GM12878 (cell line): ENCODE measurements at regions not wholly inside any gene's neighbourhood (a gene's known extent, or its start where the extent isn't known, plus 50 kb on each side); places are given as distances from the start of the nearest gene placed in this dataset.
"Not testable (repeated sequence)": the region's sequence is repeated elsewhere in the genome, so short reads cannot be mapped to it uniquely, and the experiment has no call there.

ENCODE experiments used
- ATAC-seq: fragments of 200-7000 bp; cut with Tn5 transposase; 3 replicates; pipeline ENCODE4 v1.9.1; 2020; ENCODE audit warnings: mild to moderate bottlenecking, moderate library complexity
- BruUV-seq: library from RNA; stranded (reverse); fragments of 400-500 nt; replicated peaks from 2 replicates; lab custom pipeline; 2021; lab: Mats Ljungman, UMichigan
- CTCF ChIA-PET: fragments of 300-600 bp; sonication (Branson Sonifier 250); formaldehyde crosslinking; extraction: SDS; loops from one replicate; lab custom pipeline; 2021; ENCODE audit warnings: inconsistent platforms; lab: Yijun Ruan, JAX
- POLR2A ChIA-PET: fragments of 350-600 bp; formaldehyde crosslinking; extraction: SDS; loops from one replicate; lab custom pipeline; 2021; ENCODE audit warnings: inconsistent platforms; lab: Charles Lee
- RAD21 ChIA-PET: fragments of 300-600 bp; sonication (Branson Sonifier 250); formaldehyde crosslinking; loops from one replicate; lab custom pipeline; 2023; ENCODE audit warnings: antibody characterized with exemption; ENCODE audit not compliant: unreplicated experiment; lab: Charles Lee
- SMC1A ChIA-PET: fragments of 300-600 bp; sonication (Branson Sonifier 250); formaldehyde crosslinking; loops from one replicate; lab custom pipeline; 2023; ENCODE audit not compliant: unreplicated experiment, uncharacterized antibody; lab: Charles Lee
- DNase-seq: peaks from one replicate; pipeline ENCODE4 v3.0.0-alpha.2; 2011; ENCODE audit warnings: low read depth, low spot score
- FAIRE-seq: peaks from 3 replicates; lab custom pipeline; 2011; peaks lifted over from hg19 to GRCh38; lab: Jason Lieb, UNC
- H2AFZ ChIP-seq: 2 replicates; pipeline ENCODE4 v1.6.0; 2011; ENCODE audit warnings: low read depth, low read length, control low read depth; ENCODE audit not compliant: control insufficient read depth
- H3K27ac ChIP-seq: 2 replicates; pipeline ENCODE4 v1.5.1; 2011; ENCODE audit warnings: control low read depth; ENCODE audit not compliant: control insufficient read depth, insufficient read depth
- H3K27me3 ChIP-seq, 2 experiments: replicated peaks in 1 of 2; 2 replicates each; pipeline versions ENCODE4 v1.6.0 to v1.6.1; 2011; ENCODE audit warnings: low read length in 1 of 2; ENCODE audit not compliant: control insufficient read depth in 2 of 2, insufficient read depth in 2 of 2
- H3K36me3 ChIP-seq, 2 experiments: 2 replicates each; pipeline ENCODE4 v1.5.1; 2011; ENCODE audit warnings: low read length in 1 of 2; ENCODE audit not compliant: control insufficient read depth in 2 of 2, insufficient read depth in 2 of 2
- H3K4me1 ChIP-seq: 2 replicates; pipeline ENCODE4 v1.6.1; 2011; ENCODE audit warnings: mild to moderate bottlenecking, low read length, moderate library complexity, mixed read lengths; ENCODE audit not compliant: control insufficient read depth, insufficient read depth
- H3K4me2 ChIP-seq: 2 replicates; pipeline ENCODE4 v1.6.0; 2011; ENCODE audit warnings: control low read depth; ENCODE audit not compliant: control insufficient read depth, insufficient read depth
- H3K4me3 ChIP-seq: fragments of 200-600 bp; sonication (generic); 2 replicates; pipeline ENCODE4 v1.5.1; 2016
- H3K79me2 ChIP-seq: 2 replicates; pipeline ENCODE4 v1.6.0; 2011; ENCODE audit warnings: low read length; ENCODE audit not compliant: control insufficient read depth, insufficient read depth
- H3K9ac ChIP-seq: 2 replicates; pipeline ENCODE4 v1.8.0; 2011; ENCODE audit warnings: low read length, control low read depth, mixed read lengths; ENCODE audit not compliant: control insufficient read depth, insufficient read depth
- H3K9me3 ChIP-seq: replicated peaks from 3 replicates; pipeline ENCODE4 v1.5.1; 2011; ENCODE audit warnings: mild to moderate bottlenecking, low read length; ENCODE audit not compliant: control insufficient read depth, insufficient read depth
- H4K20me1 ChIP-seq: 2 replicates; pipeline ENCODE4 v1.6.0; 2011; ENCODE audit not compliant: control insufficient read depth, insufficient read depth
- CHD2 ChIP-seq: IDR thresholded peaks from 2 replicates; pipeline ENCODE4 v1.6.1; 2011; ENCODE audit warnings: low read depth, low read length, improper control_type of control experiment, borderline replicate concordance
- EED ChIP-seq: sonication (generic); IDR thresholded peaks from 2 replicates; pipeline ENCODE4 v1.6.1; 2016; ENCODE audit warnings: antibody characterized with exemption, low read depth
- IKZF2 ChIP-seq, 2 experiments: fragments of 450-650 bp; IDR thresholded peaks; 2 replicates each; pipeline ENCODE4 v1.6.1; 2017; ENCODE audit warnings: mild to moderate bottlenecking in 2 of 2, moderate library complexity in 2 of 2
- MYB ChIP-seq: fragments of 150-350 bp; IDR thresholded peaks from 2 replicates; pipeline ENCODE4 v1.6.1; 2014; ENCODE audit warnings: mild to moderate bottlenecking, low read depth, low read length, borderline replicate concordance
- RUNX3 ChIP-seq: IDR thresholded peaks from 2 replicates; pipeline ENCODE4 v1.6.1; 2012; ENCODE audit warnings: low read length, inconsistent platforms
- ZBTB4 ChIP-seq: fragments of 450-650 bp; formaldehyde crosslinking; IDR thresholded peaks from 2 replicates; pipeline ENCODE4 v1.4.0; 2022; ENCODE audit warnings: mild to moderate bottlenecking, moderate library complexity
- ZNF687 ChIP-seq: fragments of 450-650 bp; IDR thresholded peaks from 2 replicates; pipeline ENCODE4 v1.6.1; 2017; ENCODE audit warnings: mild to moderate bottlenecking, moderate library complexity
- WGBS: methylation state at CpG from one replicate; pipeline ENCODE4 v1.1.6; 2016; ENCODE audit warnings: low lambda C conversion rate; ENCODE audit not compliant: insufficient replicate concordance, insufficient coverage; ENCODE audit errors: missing lambda C conversion rate; 5-methylcytosine and 5-hydroxymethylcytosine counted together
- in situ Hi-C: fragments of 300-500 bp; cut with MboI; formaldehyde crosslinking; loops from 9 replicates; pipeline ENCODE4 v1.14.3; 2018; ENCODE audit warnings: mixed read lengths
- intact Hi-C: fragments of 100-400 bp; cut with micrococcal nuclease; formaldehyde crosslinking; loops from one replicate; pipeline ENCODE4 v1.14.2; 2022; ENCODE audit not compliant: unreplicated experiment
- TF ChIP-seq, protein P1 (sequence below): fragments of 450-650 bp; IDR thresholded peaks from 2 replicates; pipeline ENCODE4 v1.6.1; 2017; ENCODE audit warnings: mild to moderate bottlenecking, low read depth, inconsistent platforms; ENCODE audit not compliant: poor library complexity, severe bottlenecking

- DNase-seq: no peak
- ATAC-seq: no peak
- no peak for TF ChIP-seq ZBTB4 (CRISPR knock-in tag)
- TF ChIP-seq RUNX3: no peak
- no peak for TF ChIP-seq IKZF2 (IDR thresholded peaks at IDR 0.05)
- no peak for TF ChIP-seq ZNF687
- TF ChIP-seq CHD2: no peak
- TF ChIP-seq EED: no peak
- no peak for TF ChIP-seq MYB
- TF ChIP-seq, protein P1, sequence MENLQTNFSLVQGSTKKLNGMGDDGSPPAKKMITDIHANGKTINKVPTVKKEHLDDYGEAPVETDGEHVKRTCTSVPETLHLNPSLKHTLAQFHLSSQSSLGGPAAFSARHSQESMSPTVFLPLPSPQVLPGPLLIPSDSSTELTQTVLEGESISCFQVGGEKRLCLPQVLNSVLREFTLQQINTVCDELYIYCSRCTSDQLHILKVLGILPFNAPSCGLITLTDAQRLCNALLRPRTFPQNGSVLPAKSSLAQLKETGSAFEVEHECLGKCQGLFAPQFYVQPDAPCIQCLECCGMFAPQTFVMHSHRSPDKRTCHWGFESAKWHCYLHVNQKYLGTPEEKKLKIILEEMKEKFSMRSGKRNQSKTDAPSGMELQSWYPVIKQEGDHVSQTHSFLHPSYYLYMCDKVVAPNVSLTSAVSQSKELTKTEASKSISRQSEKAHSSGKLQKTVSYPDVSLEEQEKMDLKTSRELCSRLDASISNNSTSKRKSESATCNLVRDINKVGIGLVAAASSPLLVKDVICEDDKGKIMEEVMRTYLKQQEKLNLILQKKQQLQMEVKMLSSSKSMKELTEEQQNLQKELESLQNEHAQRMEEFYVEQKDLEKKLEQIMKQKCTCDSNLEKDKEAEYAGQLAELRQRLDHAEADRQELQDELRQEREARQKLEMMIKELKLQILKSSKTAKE: no peak
- no peaks in the 10 kb centered on the region for H4K20me1 ChIP-seq
- ChIA-PET POLR2A (no interaction called here), RAD21 (no interaction called here), CTCF (no interaction called here), SMC1A (no interaction called here)
- H3K4me1 ChIP-seq: no peaks in the 10 kb centered on the region
- no peak overlapping the region for H3K9ac ChIP-seq
- no TSS peak for BruUV-seq
- no peaks in the 10 kb centered on the region for H3K9me3 ChIP-seq
- no peak for FAIRE-seq
- in situ Hi-C loops (no loop called here), intact Hi-C loops (no loop called here)
- WGBS: 17% methylated on average over 2 of the region's 2 CpGs
- no peak overlapping the region for H3K4me3 ChIP-seq
- H2AFZ ChIP-seq: no peak overlapping the region
- no peak overlapping the region for H3K27ac ChIP-seq
- no peak overlapping the region for H3K4me2 ChIP-seq
- no peaks in the 10 kb centered on the region for H3K36me3 ChIP-seq
- H3K79me2 ChIP-seq: no peaks in the 10 kb centered on the region
- no peaks in the 10 kb centered on the region for H3K27me3 ChIP-seq
Observed at GRCh38 chr2:107146181-107146580, 260.2 kb upstream of the ST6GAL2 start.

GRCh38 chr2:107146645-107147044 is 260.7 kb upstream of the ST6GAL2 start:
- RAD21 ChIA-PET, H3K4me2 ChIP-seq, FAIRE-seq, H3K4me3 ChIP-seq, H3K9me3 ChIP-seq, H3K79me2 ChIP-seq, CTCF ChIA-PET, H3K4me1 ChIP-seq, H3K9ac ChIP-seq, H3K36me3 ChIP-seq, ATAC-seq, intact Hi-C loops, in situ Hi-C loops, POLR2A ChIA-PET, BruUV-seq, H4K20me1 ChIP-seq, H3K27ac ChIP-seq, SMC1A ChIA-PET, DNase-seq, H3K27me3 ChIP-seq, H2AFZ ChIP-seq: not testable (repeated sequence)
- WGBS: 29% methylated on average over 5 of the region's 5 CpGs
